ENCODE measurements at regions not wholly inside any gene's neighbourhood (a gene's known extent, or its start where the extent isn't known, plus 50 kb on each side); places are given as distances from the start of the nearest gene placed in this dataset.
"Not testable (repeated sequence)": the region's sequence is repeated elsewhere in the genome, so short reads cannot be mapped to it uniquely, and the experiment has no call there.

DNA sequence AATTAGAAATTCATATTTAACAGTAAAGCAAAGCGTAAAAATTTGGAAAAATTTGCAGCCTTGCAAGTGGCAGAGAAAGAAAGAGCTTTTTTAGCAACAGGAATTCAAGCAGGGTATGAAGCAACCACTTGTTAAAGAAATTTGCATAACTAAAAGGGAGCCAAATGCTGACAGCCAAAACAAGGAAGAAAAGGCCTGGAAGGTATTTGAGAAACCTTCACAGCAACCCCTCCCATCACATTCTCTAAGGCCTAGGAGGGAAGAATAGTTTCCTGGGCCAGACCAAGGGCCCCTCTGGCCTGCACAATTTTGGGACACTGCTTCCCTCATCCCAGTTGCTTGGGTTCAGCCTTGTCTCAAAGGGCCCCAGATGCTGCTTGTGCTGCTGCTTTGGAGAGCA, 672.4 kb upstream of the TMPRSS15 start:
- no peak for DNase-seq (ENCODE audit: low read depth)

GRCh38 chr21:19109694-19110093, 706.1 kb upstream of the TMPRSS15 start:
- no peak for DNase-seq (ENCODE audit: low read depth)

DNA sequence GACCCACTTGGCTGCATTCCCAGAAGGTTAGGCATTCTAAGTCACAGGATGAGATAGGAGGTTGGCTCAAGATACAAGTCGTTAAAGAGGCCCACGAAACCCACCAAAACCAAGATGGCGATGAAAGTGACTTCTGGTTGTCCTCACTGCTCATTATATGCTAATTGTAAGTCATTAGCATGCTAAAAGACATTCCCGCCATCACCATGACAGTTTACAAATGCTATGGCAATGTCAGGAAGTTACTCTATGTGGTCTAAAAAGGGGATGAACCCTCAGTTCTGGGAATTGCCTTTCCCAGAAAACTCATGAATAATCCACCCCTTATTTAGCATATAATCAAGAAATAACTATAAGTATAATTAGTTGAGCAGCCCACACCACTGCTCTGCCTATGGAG, 715.7 kb upstream of the TMPRSS15 start:
- DNase-seq (ENCODE audit: low read depth) = not testable (repeated sequence)

DNA sequence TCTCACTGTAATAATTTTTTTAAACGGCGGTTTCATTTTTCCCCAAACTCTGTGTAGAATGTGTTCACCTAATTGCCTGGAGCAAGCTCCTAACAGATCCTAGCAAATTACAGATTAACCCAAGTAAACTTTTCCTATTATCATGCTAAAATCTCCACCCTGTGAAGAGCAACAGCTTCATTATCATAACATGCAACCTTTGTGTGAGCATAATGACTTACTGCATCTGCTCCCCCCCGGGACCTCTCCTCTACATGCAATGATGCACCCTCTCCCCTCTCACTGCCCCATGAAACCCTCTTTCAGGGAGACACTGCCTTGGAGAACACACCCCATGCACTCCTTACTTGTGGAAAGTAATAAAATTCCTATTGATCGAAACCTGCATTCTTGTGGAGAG, 717.0 kb upstream of the TMPRSS15 start:
- no peak for DNase-seq (ENCODE audit: low read depth)

DNA sequence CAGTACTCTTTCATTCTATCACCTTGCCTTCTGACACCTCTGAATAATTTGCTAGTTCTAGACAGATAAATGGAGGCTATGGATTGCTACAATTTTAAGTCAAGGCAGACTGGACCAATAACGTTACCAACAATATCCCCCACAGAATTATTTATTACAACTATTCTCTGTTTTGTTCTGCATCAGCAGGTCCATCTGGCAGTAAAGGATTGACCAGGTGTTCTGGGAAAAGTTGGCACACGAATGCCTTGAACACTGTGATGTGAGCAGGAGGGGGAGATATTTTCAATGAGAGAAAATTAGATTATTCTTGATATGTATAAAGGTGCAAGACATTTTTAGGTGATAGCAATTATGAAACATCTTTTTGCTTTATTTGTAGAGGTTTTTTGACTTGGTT, 718.8 kb upstream of the TMPRSS15 start:
- no peak for DNase-seq (ENCODE audit: low read depth)

GRCh38 chr21:19123053-19123452, 719.5 kb upstream of the TMPRSS15 start:
- no peak for DNase-seq (ENCODE audit: low read depth)

GRCh38 chr21:19123525-19123924, 719.9 kb upstream of the TMPRSS15 start:
- no peak for DNase-seq (ENCODE audit: low read depth)

DNA sequence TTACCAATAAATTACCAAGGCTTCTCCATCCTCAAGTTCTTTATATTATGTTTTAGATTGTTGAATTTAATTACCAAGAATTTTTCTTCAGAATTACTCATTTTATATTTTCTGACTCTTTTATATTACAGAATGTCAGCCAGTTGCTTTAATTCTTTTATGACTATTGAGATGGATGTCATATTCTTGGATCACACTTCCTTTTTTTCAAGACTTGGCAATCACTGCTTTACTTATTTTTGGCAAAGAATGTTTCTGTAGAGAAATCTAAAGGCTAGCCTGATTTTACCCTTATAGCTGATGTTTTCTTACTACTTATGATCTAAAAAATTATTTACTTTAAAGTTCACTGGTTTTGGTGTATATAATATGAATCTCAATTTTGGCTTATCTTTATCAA, 721.1 kb upstream of the TMPRSS15 start:
- DNase-seq (ENCODE audit: low read depth) = no peak

DNA sequence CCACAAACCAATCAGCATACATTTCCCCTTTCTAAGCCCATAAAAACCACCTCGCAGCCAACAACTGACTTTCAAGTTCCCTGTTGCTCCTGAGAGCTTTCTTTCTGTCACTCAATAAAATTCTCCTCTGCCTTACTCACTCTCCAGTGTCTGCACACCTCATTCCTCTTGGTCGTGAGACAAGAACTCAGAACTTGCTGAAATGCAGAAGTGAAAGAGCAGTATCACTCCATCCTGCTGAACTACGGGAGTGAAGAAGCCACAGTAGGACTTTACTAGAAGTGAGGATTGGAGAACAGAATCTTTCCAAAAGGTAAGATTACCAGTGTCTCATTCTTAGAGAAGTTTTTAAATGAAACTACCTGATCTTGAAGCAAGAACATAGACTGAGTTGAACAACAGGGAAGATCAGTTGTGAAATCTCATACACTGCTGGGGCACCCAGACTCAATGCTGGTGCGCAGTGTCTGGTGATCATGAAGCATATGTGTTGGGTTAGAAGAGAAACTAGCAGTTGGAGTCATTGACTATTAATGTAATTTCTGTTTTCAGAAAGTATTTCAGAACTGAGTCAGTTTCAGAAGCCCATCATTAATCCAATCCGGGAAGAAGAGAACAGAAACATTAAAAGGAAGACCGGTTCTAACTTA, 726.9 kb upstream of the TMPRSS15 start:
- DNase-seq (ENCODE audit: low read depth) = no peak

- no peak for DNase-seq (ENCODE audit: low read depth)
These were observed 737.9 kb upstream of the TMPRSS15 start for GRCh38 chr21:19141511-19141910.

GRCh38 chr21:19145682-19146293, 742.2 kb upstream of the TMPRSS15 start:
- no peak for DNase-seq (ENCODE audit: low read depth)

- DNase-seq (ENCODE audit: low read depth) = no peak
These were observed 744.5 kb upstream of the TMPRSS15 start for GRCh38 chr21:19148056-19148455.

DNA sequence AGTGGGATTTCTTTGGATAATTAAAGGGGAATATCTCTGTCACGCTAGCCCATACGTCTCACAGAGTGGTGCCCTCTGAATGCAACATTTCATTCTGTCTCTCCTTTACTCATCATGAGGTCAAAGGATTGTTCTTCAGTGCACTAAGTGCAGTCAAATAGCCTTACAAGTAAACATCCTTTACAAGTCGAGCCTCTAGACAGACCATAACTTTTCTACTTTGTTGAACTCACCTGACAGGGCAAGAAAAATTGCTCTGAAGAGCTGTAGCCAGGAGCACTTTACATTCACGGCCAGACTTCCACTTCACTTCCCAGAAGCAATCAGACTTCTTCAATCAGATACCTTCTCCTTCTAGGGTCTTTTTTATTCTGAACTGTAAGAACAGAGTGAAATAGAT, 768.0 kb upstream of the TMPRSS15 start:
- DNase-seq (ENCODE audit: low read depth) = no peak

- no peak for DNase-seq (ENCODE audit: low read depth)
These were observed 778.1 kb upstream of the TMPRSS15 start for GRCh38 chr21:19181604-19182140.

- no peak for DNase-seq (ENCODE audit: low read depth)
These were observed 794.4 kb upstream of the TMPRSS15 start for GRCh38 chr21:19197950-19198349.

GRCh38 chr21:19198801-19199200, 795.2 kb upstream of the TMPRSS15 start:
- DNase-seq (ENCODE audit: low read depth) = no peak

- DNase-seq (ENCODE audit: low read depth) = no peak
These were observed 814.6 kb upstream of the TMPRSS15 start for GRCh38 chr21:19218163-19218562.

DNA sequence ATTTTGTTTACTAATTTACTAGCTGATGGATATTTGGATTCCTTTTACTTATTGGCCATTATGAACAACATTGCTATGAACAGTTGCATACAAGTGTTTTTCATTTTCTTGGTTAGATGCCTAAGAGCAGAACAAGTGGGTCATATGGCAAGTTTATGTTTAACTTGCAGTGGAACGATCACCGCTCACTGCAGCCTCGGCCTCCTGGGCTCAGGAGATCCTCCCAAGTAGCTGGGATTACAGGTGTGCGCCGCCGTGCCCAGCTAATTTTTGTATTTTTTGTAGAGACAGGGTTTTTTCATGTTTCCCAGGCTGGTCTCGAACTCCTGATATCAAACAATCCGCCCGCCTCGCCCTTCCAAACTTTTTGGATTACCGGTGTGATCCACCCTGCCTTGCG, 820.5 kb upstream of the TMPRSS15 start:
- DNase-seq (ENCODE audit: low read depth) = no peak

DNA sequence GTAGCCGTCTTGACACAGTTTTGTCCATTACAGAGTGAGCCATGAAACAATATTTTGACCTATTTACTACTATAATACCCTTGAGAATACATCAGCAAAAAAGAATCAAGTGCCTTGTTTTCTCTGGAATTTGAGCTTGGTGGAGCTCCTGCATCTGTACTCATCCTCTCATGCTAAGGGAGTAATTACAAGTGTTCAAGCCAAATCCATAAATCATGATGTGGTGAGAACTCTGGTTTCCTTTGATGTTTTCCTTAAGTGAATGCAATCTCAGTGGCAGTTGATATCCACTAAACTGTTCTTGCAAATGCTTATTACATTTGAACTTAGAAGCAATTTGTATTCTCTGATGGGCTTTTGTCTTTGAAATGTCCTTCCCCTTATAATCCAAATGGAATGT, 824.6 kb upstream of the TMPRSS15 start:
- no peak for DNase-seq (ENCODE audit: low read depth)

DNA sequence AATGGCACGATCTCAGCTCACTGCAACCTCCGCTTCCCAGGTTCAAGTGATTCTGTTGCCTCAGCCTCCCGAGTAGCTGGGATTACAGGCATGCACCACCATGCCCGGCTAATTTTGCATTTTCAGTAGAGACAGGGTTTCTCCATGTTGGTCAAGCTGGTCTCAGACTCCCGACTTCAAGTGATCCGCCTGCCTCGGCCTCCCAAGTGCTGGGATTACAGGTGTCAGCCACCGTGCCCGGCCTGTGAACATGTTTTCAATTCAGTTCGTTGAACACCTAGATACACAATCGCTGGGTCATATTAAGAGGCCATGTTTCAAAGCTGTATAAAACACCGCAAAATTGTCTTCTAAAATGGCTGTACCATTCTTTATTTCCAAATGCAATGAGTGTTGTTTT, 830.3 kb upstream of the TMPRSS15 start:
- not testable (repeated sequence) for DNase-seq (ENCODE audit: low read depth)

DNA sequence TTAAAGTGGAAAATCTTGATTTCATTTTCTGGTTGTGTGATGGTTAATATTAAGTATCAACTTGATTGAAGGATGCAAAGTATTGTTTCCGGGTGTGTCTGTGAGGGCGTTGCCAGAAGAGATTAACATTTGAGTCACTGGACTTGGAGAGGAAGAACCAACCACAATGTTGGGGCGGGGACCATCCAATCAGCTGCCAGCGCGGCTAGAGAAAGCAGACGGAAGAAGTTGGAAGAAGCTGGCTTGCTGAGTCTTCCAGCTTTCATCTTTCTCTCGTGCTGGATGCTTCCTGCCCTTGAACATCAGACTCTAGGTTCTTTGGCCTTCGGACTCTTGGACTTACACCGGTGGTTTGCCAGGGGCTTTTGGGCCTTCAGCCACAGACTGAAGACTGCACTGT, 832.6 kb upstream of the TMPRSS15 start:
- DNase-seq (ENCODE audit: low read depth) = no peak

GRCh38 chr21:19237608-19238007, 834.0 kb upstream of the TMPRSS15 start:
- DNase-seq (ENCODE audit: low read depth) = no peak

- DNase-seq (ENCODE audit: low read depth) = no peak
These were observed 836.1 kb upstream of the TMPRSS15 start for GRCh38 chr21:19239696-19240095.
